Loucy (cell line): ENCODE measurements at regions not wholly inside any gene's neighbourhood (a gene's known extent, or its start where the extent isn't known, plus 50 kb on each side); places are given as distances from the start of the nearest gene placed in this dataset.

ENCODE experiments used
- EZH2phosphoT487 ChIP-seq: fragments of 200-600 bp; IDR thresholded peaks from 2 replicates; pipeline ENCODE4 v1.6.1; 2018; ENCODE audit warnings: antibody characterized with exemption, mild to moderate bottlenecking, moderate library complexity, borderline replicate concordance
- TF ChIP-seq, protein P1 (sequence below): fragments of 200-600 bp; sonication (generic); conservative IDR thresholded peaks from 2 replicates; pipeline ENCODE4 v1.5.1; 2014; ENCODE audit warnings: mild to moderate bottlenecking, antibody characterized with exemption, low read length

DNA sequence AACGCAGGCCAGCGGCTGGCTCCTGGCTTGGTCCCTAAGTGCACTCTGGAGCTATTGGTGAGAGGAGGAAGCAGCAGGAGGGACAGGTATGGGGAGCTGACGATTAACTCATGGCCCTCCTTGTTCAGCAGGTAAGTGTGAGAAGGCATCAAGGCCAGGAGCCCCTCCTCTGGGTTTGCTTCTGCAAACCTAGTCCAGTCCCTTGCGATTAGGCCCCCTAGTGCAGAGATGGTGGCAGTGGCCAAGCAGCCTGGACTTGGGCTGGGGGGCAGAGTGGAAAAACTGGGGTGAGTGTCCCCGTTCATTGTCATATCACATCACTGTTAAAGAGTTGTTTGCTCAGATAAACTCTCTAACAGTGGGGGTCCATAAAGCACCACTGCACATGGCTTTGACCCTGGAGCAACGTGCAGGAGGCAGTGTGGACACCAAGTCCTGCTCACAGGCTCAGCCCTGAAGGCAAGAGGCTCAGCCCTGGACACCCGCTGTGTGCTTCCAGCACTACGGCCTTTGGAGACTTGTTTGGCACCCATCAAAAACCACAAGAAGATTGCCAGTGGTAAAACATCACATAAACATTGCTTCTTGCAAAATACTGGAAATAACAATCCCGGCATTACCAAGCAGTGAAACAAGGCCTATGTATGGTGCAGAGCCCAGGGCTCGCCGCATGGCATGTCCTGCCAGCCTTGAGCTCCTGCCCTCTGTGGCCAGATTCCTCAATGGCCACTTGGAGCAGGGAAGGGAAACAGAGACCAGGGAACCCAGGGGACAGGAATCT is 184.3 kb upstream of the RTL1 start:
- TF ChIP-seq, protein P1, sequence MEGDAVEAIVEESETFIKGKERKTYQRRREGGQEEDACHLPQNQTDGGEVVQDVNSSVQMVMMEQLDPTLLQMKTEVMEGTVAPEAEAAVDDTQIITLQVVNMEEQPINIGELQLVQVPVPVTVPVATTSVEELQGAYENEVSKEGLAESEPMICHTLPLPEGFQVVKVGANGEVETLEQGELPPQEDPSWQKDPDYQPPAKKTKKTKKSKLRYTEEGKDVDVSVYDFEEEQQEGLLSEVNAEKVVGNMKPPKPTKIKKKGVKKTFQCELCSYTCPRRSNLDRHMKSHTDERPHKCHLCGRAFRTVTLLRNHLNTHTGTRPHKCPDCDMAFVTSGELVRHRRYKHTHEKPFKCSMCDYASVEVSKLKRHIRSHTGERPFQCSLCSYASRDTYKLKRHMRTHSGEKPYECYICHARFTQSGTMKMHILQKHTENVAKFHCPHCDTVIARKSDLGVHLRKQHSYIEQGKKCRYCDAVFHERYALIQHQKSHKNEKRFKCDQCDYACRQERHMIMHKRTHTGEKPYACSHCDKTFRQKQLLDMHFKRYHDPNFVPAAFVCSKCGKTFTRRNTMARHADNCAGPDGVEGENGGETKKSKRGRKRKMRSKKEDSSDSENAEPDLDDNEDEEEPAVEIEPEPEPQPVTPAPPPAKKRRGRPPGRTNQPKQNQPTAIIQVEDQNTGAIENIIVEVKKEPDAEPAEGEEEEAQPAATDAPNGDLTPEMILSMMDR = no peak
- no peak for TF ChIP-seq EZH2phosphoT487
